NCI-H69 (cell line): ENCODE measurements at regions not wholly inside any gene's neighbourhood (a gene's known extent, or its start where the extent isn't known, plus 50 kb on each side); places are given as distances from the start of the nearest gene placed in this dataset.
A peak's percentile ranks its signal among the peaks of the same experiment; 100 is the strongest.

Experiments
- DNase-seq: peaks from one replicate; lab custom pipeline; 2025; lab: John Stamatoyannopoulos, UW

DNA sequence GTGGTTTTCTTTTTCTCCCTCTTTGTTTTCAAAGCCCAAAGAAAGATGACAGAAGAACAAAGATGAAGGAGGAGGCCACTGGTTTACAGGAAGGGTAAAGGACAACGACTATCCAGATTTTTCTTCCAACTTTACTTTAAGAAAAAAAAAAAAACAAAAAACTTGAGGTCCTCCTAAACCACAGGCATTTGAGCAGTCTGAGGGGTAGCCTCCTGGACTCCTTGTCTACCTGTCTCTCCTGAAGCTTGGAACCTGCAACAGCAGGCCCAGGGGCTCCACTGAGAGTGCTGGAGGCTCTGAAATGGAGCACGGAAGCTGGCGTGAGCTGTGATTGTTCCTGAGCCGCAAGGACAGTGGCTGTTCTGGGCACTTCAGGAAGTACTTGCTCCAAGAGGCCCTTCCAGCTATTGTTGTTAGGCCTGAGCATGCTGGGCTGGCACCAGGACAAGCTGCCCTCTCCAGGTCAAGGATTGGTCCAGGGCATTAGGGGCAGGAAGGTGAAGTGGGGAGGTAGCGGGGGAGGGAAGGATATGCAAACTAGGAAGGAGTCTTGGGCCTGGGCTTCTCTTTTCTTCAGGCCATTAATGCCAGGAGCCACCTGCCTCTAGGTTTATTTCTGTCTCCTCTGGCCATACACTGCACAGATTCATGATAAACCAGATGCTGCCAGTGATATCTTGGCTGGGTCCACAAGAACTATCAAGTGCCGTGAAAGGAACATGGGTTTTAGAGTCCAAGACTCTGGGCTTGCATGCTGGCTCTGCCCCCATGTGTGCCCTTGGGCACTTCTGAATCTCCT is 147.3 kb downstream of the CCDC34 start:
- peak; percentile 82 for DNase-seq

DNA sequence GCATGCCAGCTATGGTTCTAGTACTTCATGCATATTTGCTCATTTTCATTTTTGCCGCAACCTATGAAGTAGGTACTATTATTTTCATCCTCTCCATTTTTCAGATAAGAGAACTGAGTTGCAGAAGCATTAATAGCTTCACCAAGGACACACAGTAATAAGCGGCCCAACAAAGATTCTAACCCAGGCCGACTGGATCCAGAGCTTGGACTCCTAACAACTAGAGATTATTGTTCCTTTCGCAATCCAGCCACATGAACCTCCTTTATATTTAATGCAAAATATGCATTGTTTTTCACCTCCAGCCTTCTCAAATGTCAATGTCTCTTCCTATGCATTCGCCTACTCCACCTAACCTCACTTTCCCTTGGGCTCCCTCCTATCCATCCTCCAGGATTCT is 148.3 kb downstream of the CCDC34 start:
- no peak for DNase-seq

DNA sequence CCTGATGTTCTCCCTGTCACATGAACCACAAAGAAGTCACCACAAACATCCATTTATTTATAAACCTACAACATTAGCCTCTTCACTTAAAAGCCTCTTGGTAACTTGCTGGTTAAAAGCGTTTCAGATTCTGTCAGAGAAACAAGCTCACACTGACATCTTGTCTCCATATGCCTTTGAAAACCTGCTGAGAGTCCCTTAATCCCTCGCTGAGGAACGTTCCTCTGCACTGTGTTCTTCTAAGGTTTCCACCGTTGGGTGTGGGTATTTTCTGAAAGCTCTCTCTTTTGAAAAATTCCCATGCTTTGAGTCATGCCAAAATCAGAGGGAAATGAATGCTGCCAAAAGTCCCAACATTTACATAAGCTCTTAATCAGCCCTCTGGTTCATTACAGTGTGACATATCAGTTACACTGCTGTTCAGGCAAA is 149.8 kb downstream of the CCDC34 start:
- peak; percentile 74 for DNase-seq

DNA sequence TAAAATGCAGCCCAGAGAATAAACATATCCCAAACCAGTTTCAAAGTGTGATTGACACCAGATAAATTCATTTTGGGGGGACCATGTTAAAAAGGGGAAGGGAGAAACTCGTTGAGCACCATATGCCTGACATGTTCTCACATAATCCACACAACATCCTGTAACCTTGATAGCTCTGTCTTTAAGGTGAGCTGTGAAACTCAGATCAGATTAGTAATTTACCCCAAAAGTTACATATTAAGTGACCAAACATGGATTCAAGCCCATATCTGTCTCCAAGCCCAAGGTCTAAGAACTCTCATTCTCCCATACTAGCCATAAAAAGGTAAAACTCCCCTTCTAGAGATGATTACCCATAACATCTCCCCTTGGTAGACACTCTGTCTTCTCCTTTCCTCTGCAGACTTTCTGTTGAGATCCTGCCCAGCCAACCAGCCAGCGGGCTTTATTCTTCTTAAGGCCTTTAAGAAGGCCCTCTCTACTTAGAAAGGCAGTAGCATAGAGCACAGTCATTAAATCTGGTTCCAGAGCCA is 150.7 kb downstream of the CCDC34 start:
- DNase-seq = no peak

DNA sequence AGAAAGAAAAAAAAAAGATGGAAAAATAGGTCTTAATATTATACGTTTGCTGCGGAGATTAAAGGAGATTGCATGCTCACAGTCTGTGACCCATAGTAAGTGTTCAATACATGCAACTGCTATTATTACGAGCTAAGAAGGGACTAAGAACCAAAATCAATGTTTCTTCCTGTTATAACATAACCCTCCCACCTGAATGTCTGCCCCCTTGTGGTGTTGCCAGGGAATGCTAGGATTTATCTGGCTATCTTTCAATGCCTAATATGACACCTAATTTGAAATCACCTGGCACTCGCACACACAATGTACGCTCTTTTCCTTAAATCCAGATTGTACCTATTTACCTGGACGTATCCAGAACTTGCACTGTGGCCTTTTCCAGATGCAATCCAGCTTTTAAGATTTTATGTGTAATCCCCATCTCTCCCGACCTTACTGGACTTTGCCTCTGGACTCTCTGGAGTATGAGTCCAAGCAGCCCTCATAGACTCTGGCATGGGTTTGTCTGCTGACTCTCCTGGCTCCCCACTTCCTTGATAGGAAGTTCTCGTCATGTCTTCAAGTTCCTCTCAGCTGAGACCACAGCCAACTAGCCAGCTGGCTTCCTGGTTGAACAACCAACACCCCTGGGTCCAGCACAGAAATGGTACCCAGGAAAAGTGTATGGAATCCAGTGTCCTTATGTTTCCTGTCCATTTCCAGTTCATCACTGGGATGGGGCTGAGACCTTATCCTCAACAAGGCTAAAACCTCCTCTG is 151.5 kb downstream of the CCDC34 start:
- DNase-seq = peak; percentile 63

DNA sequence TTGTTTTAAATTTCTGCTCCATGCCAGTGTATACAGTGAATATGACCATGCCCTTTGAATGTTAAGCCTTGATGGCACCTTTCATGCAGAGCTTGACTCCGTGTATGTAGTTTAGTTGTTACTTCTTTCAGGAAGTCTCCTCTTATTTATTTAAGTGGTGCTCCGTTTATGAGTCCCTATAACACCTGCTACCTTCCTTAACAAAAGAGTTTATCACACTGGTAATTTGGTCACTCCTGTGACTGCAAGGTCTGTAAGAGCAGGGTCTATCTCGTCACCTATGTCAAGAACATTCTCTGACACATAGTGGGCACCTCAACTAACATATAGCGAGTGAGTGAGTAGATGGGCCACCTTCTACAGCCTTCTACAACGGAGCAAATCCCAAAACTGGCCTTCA is 152.5 kb downstream of the CCDC34 start:
- DNase-seq = peak; percentile 67

DNA sequence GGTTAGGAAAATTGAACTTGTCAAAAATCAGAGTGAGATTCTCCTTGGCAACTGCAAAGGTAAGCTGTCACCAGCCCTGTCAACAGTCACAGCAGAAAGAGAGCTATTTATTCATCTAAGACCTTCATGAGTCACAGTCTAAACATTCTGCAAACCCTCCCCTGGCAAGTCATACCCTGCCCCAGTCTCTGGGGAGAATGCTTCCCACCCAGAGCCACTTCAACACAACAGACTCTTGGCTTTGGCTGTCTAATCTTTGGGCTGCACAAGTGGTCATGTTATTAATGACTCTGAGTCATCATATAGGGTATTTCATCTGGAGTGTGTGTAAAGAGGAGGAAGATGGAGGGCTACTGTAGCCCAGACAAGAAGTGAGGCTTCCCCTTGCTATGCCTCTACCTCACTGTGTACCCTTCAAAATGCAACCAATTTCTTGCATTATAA is 153.4 kb downstream of the CCDC34 start:
- DNase-seq = peak; percentile 97

DNA sequence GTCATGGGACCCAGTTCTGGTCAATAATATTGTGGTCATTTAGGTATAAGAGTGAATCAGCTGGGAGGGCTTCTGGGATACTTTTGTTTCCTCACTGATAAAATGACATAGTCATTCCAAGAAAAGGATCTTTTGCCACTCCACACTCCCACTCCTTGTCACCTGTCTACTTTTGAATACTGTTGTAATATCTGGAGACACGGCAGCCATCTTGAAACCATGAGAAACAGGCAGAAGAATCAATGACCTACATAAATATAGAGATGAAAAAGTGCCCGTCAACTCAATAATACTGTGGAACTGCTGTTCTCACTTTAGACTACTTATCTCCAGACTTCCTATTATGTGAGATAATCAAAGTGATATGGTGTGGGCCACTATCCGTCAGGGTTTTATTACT is 154.2 kb downstream of the CCDC34 start:
- DNase-seq = no peak

DNA sequence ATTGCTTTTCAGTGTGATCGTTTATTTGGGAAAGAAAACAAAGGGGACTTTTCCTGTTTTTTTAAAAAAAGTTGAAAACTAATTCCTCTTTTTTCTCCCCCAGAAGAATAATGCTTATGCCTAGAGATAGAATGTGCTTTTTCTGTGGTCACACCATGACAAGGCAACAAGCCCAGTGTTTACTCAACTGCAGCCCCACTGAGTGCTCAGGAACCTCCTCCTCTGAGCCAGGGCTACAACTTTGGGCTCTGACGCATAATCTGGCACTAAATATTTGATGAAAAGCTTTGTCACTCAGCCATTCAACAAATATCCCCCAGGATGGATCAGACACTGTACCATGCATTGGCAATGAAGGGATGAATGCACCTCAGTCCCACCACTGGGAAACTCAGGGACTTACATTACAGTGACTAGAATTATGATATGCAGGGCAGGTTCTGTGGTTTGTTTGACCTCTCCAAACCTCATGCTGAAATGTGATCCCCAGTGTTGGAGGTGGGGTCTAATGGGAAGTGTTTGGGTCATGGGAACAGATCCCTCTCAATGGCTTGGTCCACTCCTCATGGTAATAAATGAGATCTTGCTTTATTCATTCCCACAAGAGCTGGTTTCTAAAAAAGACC is 155.9 kb downstream of the CCDC34 start:
- DNase-seq = no peak

DNA sequence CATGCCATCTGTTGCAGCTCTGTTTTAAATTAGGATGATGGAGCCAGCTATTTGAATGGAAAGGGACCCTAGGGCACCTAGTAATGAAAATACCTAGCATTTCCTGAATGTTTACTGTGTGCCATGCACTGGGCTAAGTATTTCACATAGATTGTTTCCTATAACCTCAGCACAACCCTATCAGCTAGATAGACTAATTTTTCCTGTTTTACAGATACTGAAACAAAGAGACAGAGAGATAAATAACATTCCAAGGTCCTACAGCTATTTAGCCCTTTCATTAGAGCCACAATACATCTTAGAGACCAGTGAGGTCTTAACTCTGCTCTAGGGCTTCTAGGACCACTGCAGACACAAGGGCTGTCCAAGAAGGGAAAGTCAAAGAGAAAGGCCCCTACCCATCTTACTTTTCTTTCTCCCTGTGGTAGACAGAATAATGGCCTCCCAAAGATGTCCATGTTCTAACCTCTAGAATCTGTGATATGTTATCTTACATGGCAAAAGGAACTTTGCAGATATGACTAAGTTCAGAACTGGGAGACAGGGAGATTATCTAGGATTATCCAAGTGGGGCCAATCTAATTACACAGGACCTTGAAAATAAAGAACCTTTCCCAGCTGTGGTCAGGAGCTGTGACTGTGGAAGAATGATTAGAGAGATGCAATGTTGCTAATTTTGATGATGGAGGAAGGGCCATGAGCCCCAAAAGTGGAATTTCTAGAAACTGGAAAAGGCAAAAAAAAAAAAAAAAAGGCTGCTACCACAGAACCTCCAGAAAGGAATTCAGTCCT is 157.0 kb downstream of the CCDC34 start:
- DNase-seq = peak; percentile 90

DNA sequence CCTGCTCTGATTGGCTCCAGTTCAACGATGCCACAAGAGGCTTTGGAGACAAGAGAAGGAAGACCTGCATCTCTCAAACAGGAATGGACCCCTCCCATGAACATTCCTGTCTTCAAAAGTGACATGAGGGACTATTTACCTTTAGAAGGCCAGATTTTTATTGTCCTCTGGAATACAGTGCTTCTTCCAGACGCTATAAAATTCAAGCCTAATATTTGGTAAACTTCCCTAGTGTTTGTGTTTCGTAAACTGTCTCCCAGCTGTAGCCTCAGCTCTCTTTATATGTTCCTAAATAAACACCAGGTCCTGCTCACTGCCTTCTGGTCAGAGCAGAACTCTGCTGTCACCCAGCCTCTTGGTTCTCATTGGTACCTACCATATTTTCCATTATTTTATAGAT is 157.8 kb downstream of the CCDC34 start:
- peak; percentile 93 for DNase-seq

DNA sequence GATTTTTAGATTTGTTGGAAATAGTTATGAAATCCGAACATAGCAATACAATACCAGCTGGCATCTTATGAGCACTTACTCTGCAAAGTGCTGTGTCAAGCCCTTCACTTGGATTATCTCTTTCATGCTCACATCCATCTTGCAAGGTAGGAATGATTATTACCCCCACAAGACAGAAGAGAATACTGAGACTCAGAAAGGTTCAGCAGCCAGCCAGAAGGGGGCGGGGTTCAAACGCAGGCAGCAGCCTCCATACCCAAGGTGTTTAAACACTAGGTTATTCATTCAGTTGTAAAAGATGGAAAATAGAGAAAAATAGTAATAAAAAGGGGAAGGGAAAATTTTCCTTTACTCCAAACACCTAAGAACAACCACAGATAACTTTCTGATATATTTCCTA is 158.5 kb downstream of the CCDC34 start:
- peak; percentile 81 for DNase-seq

DNA sequence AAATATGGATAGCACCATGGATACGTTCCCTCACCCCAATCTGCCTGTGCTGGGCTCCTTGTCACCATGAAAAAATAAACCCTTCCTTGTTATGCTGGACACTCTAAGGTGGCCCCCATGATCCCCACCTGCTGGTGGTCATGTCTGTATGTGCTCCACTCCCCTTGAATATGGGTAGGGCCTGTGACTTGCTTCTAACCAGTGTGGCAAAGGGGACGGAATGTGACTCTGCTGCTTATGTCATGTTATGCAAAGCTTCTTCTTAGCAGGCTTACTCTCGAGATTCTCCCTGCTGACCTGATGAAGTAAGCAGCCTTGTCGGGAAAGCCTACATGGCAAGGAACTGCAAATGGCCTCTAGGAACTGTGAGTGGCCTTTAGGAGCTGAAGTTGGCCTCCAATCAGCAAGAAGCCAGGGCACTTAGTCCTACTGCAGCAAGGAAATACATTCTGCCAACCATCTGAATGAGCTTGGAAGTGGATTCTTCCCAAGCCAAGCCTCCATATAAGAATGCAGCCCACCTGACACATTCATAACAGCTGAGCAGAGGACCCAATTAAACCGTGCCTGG is 159.9 kb downstream of the CCDC34 start:
- DNase-seq = no peak

DNA sequence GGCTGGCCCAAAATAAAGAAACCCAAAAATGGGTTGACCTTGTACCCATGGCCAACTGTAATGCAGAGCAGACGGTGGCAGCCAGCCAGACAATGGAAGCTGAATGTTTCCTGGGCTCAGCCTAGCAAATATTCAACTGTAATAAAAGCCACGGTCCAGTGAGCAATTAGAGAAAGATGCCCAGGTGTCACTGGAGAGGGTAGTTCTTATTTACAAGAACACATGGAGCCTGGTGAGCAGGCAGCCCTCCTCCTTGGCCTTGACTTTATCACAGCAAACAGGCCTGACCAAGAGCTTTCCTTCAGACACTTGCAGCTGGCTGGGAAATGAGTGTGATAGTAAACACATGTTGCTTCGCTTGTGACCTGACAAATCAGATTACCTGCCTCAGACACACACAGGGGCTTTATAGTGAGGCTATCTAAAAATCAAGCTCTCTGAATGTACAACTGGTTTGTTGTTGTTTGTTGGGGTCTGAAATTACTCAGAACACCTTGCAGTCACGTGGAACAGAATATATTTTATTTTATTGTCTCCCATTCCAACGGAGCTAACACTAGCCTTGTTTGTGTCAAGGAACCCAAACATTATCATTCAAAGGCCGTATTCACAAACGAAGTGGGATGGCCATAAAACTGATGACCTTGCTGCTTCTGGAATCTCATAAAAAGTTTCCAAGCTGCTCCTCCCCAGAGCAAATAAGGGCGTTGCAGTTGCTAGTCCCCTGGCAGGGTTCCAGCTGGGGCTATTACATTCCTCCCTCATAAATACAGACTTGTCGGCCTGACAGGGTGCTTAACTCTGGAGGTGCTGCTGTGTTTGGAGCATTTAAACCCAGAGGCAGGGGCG is 161.1 kb downstream of the BBOX1 start:
- DNase-seq = peak; percentile 99

DNA sequence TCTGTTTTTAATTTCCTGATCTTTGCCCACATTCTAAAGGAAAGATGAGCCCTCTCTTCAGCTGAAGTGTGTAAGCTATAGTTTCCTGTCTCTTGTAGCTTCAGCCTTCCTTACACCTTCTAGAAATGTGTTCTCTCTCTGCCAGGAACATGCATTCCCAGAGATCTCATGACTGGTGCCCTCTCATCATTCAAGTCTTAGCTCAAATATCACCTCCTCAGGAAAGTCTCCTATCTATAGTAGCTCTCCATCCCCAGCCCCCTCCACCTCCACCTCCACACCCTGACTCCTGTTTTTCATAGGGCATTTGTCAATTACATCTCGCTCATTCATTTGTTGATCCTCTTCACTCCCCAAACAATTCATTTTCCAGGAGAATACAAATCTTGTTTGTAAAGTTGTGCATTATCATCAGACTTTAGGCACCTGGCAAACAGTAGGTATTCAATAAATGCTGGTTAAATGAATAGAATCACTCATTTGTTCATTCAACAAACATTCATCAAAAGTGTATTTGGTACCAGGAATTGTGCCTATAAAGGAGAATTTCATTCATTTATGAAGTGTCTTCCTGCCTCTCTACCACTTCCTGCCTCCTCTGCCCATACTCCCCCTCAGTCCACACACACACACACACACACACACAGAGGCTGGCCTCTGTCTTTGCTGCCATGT is 160.3 kb downstream of the BBOX1 start:
- DNase-seq = peak; percentile 48

DNA sequence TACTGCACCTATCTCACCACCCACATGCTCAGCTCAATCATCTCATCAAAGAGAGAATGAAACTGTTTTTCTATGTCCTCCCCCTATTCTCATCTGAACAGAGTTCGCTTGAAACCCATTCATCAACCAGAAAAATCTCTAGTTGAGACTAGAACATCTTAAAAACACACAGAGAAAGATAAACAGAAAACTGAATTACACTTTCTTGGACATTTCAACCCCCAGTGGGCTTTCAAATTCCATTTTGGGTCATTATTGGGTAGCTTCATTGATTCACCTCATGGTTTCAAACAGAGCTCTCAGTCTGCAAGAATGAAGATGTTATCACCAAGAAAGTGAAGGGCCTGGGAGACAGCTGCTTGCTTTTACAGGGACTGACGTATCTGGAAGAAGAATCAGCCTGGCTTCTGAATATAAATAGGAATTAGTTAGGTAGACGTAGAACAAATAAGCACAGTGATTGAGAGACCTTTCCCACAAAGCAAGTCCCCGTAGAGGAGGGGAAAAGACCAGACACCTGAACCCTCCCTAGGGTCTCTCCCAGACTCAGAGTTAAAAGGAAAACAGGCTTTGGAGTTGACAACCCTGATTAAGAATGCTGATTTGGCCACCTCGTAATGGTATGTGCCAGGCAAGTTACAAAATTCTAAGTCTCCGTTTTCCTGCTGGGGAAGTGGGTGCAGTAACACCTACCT is 155.7 kb downstream of the BBOX1 start:
- no peak for DNase-seq

DNA sequence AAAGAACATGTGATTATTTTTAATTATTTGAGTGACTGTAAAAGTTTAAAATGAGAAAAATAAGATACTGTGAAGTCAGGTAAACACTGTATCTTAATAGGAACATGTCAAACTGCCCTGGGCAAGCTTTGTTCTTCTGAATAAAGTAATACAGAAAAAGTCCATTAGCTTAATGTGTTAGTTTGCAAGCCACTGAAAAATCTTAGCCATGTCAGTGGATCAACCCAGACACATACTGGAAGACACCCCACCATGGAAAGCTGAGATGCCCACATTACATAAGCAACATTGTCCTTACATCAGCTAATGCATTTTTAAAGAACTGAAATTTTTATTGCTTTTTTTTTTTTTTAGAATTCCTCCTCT is 155.2 kb downstream of the BBOX1 start:
- DNase-seq = no peak

DNA sequence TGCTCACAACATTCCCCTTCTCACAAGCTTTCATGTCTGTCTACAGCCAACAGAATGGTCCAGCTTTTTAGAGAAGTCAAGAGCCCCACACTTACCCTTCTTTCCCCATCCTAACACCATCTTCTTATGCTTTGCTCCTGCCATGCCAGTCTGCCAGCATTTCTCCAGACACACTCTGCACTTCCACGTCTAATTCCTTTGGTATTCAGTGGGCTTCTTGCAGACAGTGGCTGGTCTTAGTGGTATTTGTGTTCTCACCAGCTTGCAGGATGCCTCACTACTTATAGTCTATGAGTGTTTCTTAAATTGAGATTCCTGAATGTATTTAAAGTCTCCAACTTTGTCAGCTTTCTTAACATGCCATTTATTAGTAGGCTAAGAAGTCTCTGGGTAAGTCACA is 154.4 kb downstream of the BBOX1 start:
- DNase-seq = no peak

DNA sequence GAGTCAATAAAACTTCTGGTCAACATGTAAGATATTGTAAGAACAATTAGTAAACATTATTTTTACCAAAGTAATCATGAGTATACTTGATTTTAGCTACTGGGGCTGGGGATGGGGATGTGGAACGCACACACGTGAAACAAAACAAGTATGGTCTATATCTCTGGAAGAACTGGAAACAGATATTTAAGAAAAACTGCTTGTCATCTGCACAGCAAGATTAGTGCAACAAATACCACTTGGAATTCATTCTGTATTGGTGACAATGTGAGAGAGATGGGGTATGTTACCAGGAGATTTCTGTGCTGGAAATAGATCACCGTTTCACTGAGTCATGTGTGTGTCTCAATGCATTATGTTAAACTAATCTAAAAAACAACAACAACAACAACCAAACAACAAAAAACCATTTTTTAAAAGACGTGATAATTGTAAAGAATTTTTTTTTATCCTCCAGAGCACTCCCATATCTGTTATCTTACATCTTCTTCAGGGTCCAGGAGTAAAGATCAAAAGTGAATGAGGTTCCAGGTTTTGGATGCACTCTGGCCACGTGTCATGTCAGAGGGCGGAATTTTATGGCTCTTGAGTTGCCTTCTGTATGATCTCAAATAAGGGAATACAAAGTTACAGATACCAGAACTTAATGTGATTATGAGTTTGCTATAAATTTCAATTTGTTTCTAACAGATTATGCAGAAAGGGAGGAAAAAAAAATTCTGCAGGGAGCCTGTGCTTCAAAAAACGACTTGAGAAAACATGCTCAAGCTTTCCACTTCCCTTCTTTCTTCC is 153.0 kb downstream of the BBOX1 start:
- no peak for DNase-seq
